HEK293 (cell line): ENCODE measurements at regions not wholly inside any gene's neighbourhood (a gene's known extent, or its start where the extent isn't known, plus 50 kb on each side); places are given as distances from the start of the nearest gene placed in this dataset.

ENCODE experiments used
- CTCF ChIA-PET: fragments of 350-600 bp; formaldehyde crosslinking; extraction: SDS; loops from one replicate; lab custom pipeline; 2021; ENCODE audit warnings: antibody characterized with exemption; lab: Yijun Ruan, JAX
- POLR2A ChIA-PET: fragments of 300-600 bp; formaldehyde crosslinking; extraction: SDS; loops from one replicate; lab custom pipeline; 2020; ENCODE audit warnings: antibody characterized with exemption, inconsistent platforms; lab: Yijun Ruan, JAX
- H3K27ac ChIP-seq: fragments of 200-500 bp; sonication (Bioruptor generic); 2 replicates; pipeline ENCODE4 v1.5.1; 2014; ENCODE audit warnings: low read depth, low read length, control low read depth, inconsistent platforms; ENCODE audit errors: extremely low read depth
- H3K36me3 ChIP-seq, 2 experiments: fragments of 200-500 bp in 1 of 2; sonication (Bioruptor generic) in 1 of 2; 1 replicate in 1 of 2; 2 replicates in 1 of 2; pipeline ENCODE4 v1.5.1; 2014 to 2017; ENCODE audit warnings: inconsistent platforms in 2 of 2, low read length in 2 of 2; ENCODE audit not compliant: control insufficient read depth in 2 of 2, insufficient read depth in 1 of 2
- H3K4me1 ChIP-seq: fragments of 200-500 bp; sonication (Bioruptor generic); 2 replicates; pipeline ENCODE4 v1.5.1; 2014; ENCODE audit warnings: mild to moderate bottlenecking, low read length, inconsistent platforms; ENCODE audit not compliant: control insufficient read depth, insufficient read depth
- H3K4me3 ChIP-seq: 2 replicates; pipeline ENCODE4 v1.5.1; 2011; ENCODE audit warnings: low read depth, mild to moderate bottlenecking, control low read depth, low read length, moderate library complexity
- H3K9me3 ChIP-seq: fragments of 200-500 bp; sonication (Bioruptor generic); 2 replicates; pipeline ENCODE4 v1.5.1; 2014; ENCODE audit warnings: low read depth, low read length, inconsistent platforms; ENCODE audit not compliant: control insufficient read depth, insufficient read depth
- MEIS1 ChIP-seq: sonication (generic); formaldehyde crosslinking; IDR thresholded peaks from 2 replicates; pipeline ENCODE4 v1.8.1; 2022; ENCODE audit warnings: missing genetic modification reagents, mild to moderate bottlenecking, borderline replicate concordance
- RBAK ChIP-seq: fragments of 450-650 bp; formaldehyde crosslinking; IDR thresholded peaks from 2 replicates; pipeline ENCODE4 v1.5.1; 2016; ENCODE audit warnings: missing biosample characterization, missing genetic modification characterization
- SCRT1 ChIP-seq: fragments of 450-650 bp; formaldehyde crosslinking; IDR thresholded peaks from 2 replicates; pipeline ENCODE4 v1.5.1; 2016; ENCODE audit warnings: missing biosample characterization, missing genetic modification characterization, borderline replicate concordance
- SETDB1 ChIP-seq: IDR thresholded peaks from one replicate; pipeline ENCODE4 v1.6.1; 2017; ENCODE audit warnings: mild to moderate bottlenecking, low read length, moderate library complexity, mixed read lengths; ENCODE audit not compliant: insufficient read length
- SP2 ChIP-seq: fragments of 450-650 bp; formaldehyde crosslinking; IDR thresholded peaks from 2 replicates; pipeline ENCODE4 v1.5.1; 2016; ENCODE audit warnings: missing biosample characterization, missing genetic modification characterization
- TRIM28 ChIP-seq: IDR thresholded peaks from 2 replicates; pipeline ENCODE4 v1.6.1; 2011; ENCODE audit warnings: low read length, control low read depth, borderline replicate concordance
- ZBTB17 ChIP-seq: fragments of 450-650 bp; formaldehyde crosslinking; IDR thresholded peaks from 2 replicates; pipeline ENCODE4 v1.5.1; 2016; ENCODE audit warnings: missing biosample characterization, missing genetic modification characterization
- ZBTB21 ChIP-seq: fragments of 450-650 bp; formaldehyde crosslinking; IDR thresholded peaks from 2 replicates; pipeline ENCODE4 v1.5.1; 2017; ENCODE audit warnings: missing biosample characterization, missing genetic modification characterization
- ZNF10 ChIP-seq: fragments of 450-650 bp; formaldehyde crosslinking; IDR thresholded peaks from 2 replicates; pipeline ENCODE4 v1.5.1; 2017; ENCODE audit warnings: missing biosample characterization, missing genetic modification characterization
- ZNF169 ChIP-seq: fragments of 450-650 bp; formaldehyde crosslinking; IDR thresholded peaks from 2 replicates; pipeline ENCODE4 v1.5.1; 2016; ENCODE audit warnings: missing biosample characterization, missing genetic modification characterization
- ZNF239 ChIP-seq: fragments of 450-650 bp; formaldehyde crosslinking; IDR thresholded peaks from 2 replicates; pipeline ENCODE4 v1.5.1; 2016; ENCODE audit warnings: missing biosample characterization, missing genetic modification characterization
- ZNF37A ChIP-seq: fragments of 450-650 bp; IDR thresholded peaks from 2 replicates; pipeline ENCODE4 v1.5.1; 2018; ENCODE audit warnings: missing biosample characterization, missing genetic modification characterization
- ZNF426 ChIP-seq: fragments of 450-650 bp; formaldehyde crosslinking; IDR thresholded peaks from 2 replicates; pipeline ENCODE4 v1.5.1; 2017; ENCODE audit warnings: missing biosample characterization, missing genetic modification characterization, mild to moderate bottlenecking, inconsistent platforms, moderate library complexity
- ZNF549 ChIP-seq: fragments of 450-650 bp; IDR thresholded peaks from 2 replicates; pipeline ENCODE4 v1.5.1; 2018; ENCODE audit warnings: missing biosample characterization, missing genetic modification characterization, mild to moderate bottlenecking, inconsistent platforms, moderate library complexity
- ZNF560 ChIP-seq: fragments of 450-650 bp; formaldehyde crosslinking; IDR thresholded peaks from 2 replicates; pipeline ENCODE4 v1.5.1; 2017; ENCODE audit warnings: missing biosample characterization, missing genetic modification characterization, borderline replicate concordance
- ZNF561 ChIP-seq: fragments of 450-650 bp; IDR thresholded peaks from 2 replicates; pipeline ENCODE4 v1.5.1; 2018; ENCODE audit warnings: missing biosample characterization, missing genetic modification characterization, borderline replicate concordance
- ZNF621 ChIP-seq: fragments of 450-650 bp; formaldehyde crosslinking; IDR thresholded peaks from 2 replicates; pipeline ENCODE4 v1.5.1; 2017; ENCODE audit warnings: missing biosample characterization, missing genetic modification characterization
- ZNF626 ChIP-seq: fragments of 450-650 bp; sonication (Bioruptor Pico); formaldehyde crosslinking; IDR thresholded peaks from 2 replicates; pipeline ENCODE4 v1.5.1; 2018; ENCODE audit warnings: missing biosample characterization, missing genetic modification characterization, inconsistent platforms
- ZNF670 ChIP-seq: fragments of 450-650 bp; formaldehyde crosslinking; IDR thresholded peaks from 2 replicates; pipeline ENCODE4 v1.5.1; 2016; ENCODE audit warnings: missing biosample characterization, missing genetic modification characterization, low read depth
- ZNF785 ChIP-seq: fragments of 450-650 bp; formaldehyde crosslinking; IDR thresholded peaks from 2 replicates; pipeline ENCODE4 v1.5.1; 2016; ENCODE audit warnings: missing biosample characterization, missing genetic modification characterization
- TF ChIP-seq, protein P1 (sequence below): IDR thresholded peaks from 2 replicates; pipeline ENCODE4 v1.6.1; 2011; ENCODE audit warnings: mild to moderate bottlenecking, low read depth, low read length, borderline replicate concordance
- TF ChIP-seq, protein P2 (sequence below): fragments of 450-650 bp; formaldehyde crosslinking; IDR thresholded peaks from 2 replicates; pipeline ENCODE4 v1.5.1; 2016; ENCODE audit warnings: missing biosample characterization, missing genetic modification characterization
- TF ChIP-seq, protein P3 (sequence below): fragments of 450-650 bp; formaldehyde crosslinking; IDR thresholded peaks from 2 replicates; pipeline ENCODE4 v1.5.1; 2017; ENCODE audit warnings: missing biosample characterization, missing genetic modification characterization
- TF ChIP-seq, protein P4 (sequence below): fragments of 450-650 bp; formaldehyde crosslinking; IDR thresholded peaks from 2 replicates; pipeline ENCODE4 v1.5.1; 2016; ENCODE audit warnings: missing biosample characterization, missing genetic modification characterization

DNA sequence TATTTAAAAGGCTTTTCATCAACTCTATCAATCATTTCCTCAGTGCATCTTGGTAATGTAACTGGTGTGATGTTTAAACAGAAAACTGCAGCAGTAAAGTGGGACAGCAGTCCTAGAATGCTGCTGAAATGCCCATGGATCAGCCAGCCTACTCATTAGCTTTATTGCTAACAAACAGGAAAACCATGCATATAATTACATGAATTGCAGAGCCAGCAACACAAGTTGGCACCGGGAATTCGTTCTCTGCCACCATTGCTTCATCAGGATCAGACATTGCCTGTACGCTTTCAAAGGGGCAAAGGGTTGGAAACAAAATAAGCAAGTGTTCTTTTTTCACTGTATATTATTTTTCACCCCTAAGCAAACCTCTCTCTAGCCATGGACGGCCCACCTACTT, 276.2 kb upstream of the LRRC7 start (continued):
- TF ChIP-seq ZNF426, result no peak
- no peak for TF ChIP-seq ZNF169 (tag by site-specific recombination)
- no peak for TF ChIP-seq ZNF626 (tag by site-specific recombination)

DNA sequence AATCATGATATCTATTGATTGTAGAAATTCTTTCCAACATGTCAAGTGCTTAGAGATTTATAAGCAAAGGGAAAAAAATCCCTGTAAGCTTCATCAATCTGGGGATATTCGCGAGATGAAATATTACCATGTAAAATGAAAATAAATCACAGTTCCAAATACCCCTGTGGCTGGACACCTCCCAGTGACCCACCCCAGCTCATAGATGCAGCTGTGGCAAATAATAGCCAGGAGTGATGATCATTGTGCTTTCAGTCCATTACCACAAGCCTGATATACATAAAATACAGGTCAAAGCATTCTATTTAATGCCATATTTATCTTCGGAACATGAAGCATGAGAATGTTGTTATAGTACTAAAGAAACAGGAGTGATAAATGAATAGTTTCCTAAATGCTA, 274.9 kb upstream of the LRRC7 start:
- no peak overlapping the region for H3K27ac ChIP-seq
- no peaks in the 10 kb centered on the region for H3K36me3 ChIP-seq
- no peaks in the 10 kb centered on the region for H3K9me3 ChIP-seq
- no peak overlapping the region for H3K4me3 ChIP-seq
- peaks cover 5% of the 10 kb centered on the region for H3K4me1 ChIP-seq
- CTCF ChIA-PET, result no interaction called here
- POLR2A ChIA-PET, result no interaction called here
- TF ChIP-seq ZNF37A (tag by site-specific recombination), result no peak
- no peak for TF ChIP-seq ZNF560 (tag by site-specific recombination)
- no peak for TF ChIP-seq ZNF670
- no peak for TF ChIP-seq ZNF561
- TF ChIP-seq SCRT1, result no peak
- no peak for TF ChIP-seq ZBTB21 (tag by site-specific recombination)
- no peak for TF ChIP-seq ZNF785 (tag by site-specific recombination)
- no peak for TF ChIP-seq SP2 (tag by site-specific recombination)
- no peak for TF ChIP-seq ZNF626 (tag by site-specific recombination)
- TF ChIP-seq ZNF549 (tag by site-specific recombination), result no peak
- TF ChIP-seq, protein P1, sequence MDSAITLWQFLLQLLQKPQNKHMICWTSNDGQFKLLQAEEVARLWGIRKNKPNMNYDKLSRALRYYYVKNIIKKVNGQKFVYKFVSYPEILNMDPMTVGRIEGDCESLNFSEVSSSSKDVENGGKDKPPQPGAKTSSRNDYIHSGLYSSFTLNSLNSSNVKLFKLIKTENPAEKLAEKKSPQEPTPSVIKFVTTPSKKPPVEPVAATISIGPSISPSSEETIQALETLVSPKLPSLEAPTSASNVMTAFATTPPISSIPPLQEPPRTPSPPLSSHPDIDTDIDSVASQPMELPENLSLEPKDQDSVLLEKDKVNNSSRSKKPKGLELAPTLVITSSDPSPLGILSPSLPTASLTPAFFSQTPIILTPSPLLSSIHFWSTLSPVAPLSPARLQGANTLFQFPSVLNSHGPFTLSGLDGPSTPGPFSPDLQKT, result no peak
- TF ChIP-seq ZNF10, result no peak
- TF ChIP-seq, protein P2, sequence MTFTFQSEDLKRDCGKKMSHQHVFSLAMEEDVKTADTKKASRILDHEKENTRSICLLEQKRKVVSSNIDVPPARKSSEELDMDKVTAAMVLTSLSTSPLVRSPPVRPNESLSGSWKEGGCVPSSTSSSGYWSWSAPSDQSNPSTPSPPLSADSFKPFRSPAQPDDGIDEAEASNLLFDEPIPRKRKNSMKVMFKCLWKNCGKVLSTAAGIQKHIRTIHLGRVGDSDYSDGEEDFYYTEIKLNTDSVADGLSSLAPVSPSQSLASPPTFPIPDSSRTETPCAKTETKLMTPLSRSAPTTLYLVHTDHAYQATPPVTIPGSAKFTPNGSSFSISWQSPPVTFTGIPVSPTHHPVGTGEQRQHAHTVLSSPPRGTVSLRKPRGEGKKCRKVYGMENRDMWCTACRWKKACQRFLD (tag by site-specific recombination), result no peak
- no peak for TF ChIP-seq ZBTB17 (tag by site-specific recombination)
- TF ChIP-seq, all 188 proteins: peak for 0

DNA sequence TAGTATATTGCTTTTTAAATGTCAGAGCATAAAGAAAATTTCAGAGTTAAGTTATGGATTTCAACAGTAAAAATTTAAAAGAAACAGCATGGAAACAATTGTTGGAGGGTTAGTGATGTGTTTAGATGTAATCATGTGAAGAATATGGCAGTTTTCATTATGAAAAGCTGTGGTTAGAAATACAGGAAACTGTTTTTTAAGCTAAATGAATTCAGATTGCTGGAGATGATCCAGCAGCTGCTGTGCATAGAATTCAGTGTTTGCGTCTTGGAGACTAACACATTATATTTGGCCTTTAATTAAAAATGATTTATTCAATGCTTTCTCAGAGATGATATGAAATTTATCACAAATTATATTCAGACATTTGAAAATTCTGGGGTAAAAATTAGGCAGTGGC, 273.6 kb upstream of the LRRC7 start:
- Histone ChIP-seq H3K9me3 (no peaks in the 10 kb centered on the region), H3K36me3 (no peaks in the 10 kb centered on the region), H3K27ac (no peak overlapping the region), H3K4me3 (no peak overlapping the region), H3K4me1 (peaks cover 5% of the 10 kb centered on the region)
- TF ChIP-seq SETDB1, result no peak
- ChIA-PET CTCF (no interaction called here), POLR2A (no interaction called here)

DNA sequence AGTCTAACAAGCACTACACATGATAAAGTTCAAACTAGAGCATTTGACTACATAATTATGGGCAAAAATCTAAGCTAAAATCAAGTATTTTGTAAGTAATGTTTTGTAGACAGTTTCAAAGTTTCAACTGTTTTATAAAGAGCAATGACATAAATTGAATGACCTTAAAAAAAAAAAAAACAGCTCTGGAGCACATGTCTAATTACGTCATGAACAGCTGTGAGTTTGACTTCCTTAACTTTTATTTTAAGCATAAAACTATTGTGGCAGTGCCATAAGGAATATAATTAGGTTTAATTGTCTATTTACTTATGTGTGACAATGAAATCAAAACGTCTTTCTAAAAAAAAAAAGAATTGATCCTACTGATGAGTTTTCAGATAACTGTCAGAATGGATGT, 272.5 kb upstream of the LRRC7 start:
- no peaks in the 10 kb centered on the region for H3K36me3 ChIP-seq
- TF ChIP-seq ZNF239 (tag by site-specific recombination) (no peak), TRIM28 (no peak), RBAK (tag by site-specific recombination) (no peak), ZNF621 (no peak), MEIS1 (CRISPR knock-in tag) (no peak)
- TF ChIP-seq, protein P3, sequence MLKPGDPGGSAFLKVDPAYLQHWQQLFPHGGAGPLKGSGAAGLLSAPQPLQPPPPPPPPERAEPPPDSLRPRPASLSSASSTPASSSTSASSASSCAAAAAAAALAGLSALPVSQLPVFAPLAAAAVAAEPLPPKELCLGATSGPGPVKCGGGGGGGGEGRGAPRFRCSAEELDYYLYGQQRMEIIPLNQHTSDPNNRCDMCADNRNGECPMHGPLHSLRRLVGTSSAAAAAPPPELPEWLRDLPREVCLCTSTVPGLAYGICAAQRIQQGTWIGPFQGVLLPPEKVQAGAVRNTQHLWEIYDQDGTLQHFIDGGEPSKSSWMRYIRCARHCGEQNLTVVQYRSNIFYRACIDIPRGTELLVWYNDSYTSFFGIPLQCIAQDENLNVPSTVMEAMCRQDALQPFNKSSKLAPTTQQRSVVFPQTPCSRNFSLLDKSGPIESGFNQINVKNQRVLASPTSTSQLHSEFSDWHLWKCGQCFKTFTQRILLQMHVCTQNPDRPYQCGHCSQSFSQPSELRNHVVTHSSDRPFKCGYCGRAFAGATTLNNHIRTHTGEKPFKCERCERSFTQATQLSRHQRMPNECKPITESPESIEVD (tag by site-specific recombination), result no peak
- TF ChIP-seq, protein P4, sequence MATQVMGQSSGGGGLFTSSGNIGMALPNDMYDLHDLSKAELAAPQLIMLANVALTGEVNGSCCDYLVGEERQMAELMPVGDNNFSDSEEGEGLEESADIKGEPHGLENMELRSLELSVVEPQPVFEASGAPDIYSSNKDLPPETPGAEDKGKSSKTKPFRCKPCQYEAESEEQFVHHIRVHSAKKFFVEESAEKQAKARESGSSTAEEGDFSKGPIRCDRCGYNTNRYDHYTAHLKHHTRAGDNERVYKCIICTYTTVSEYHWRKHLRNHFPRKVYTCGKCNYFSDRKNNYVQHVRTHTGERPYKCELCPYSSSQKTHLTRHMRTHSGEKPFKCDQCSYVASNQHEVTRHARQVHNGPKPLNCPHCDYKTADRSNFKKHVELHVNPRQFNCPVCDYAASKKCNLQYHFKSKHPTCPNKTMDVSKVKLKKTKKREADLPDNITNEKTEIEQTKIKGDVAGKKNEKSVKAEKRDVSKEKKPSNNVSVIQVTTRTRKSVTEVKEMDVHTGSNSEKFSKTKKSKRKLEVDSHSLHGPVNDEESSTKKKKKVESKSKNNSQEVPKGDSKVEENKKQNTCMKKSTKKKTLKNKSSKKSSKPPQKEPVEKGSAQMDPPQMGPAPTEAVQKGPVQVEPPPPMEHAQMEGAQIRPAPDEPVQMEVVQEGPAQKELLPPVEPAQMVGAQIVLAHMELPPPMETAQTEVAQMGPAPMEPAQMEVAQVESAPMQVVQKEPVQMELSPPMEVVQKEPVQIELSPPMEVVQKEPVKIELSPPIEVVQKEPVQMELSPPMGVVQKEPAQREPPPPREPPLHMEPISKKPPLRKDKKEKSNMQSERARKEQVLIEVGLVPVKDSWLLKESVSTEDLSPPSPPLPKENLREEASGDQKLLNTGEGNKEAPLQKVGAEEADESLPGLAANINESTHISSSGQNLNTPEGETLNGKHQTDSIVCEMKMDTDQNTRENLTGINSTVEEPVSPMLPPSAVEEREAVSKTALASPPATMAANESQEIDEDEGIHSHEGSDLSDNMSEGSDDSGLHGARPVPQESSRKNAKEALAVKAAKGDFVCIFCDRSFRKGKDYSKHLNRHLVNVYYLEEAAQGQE (tag by site-specific recombination), result no peak
- no peak overlapping the region for H3K4me3 ChIP-seq
- ChIA-PET POLR2A (no interaction called here), CTCF (no interaction called here)
- peaks cover 3% of the 10 kb centered on the region; the same call in 1 of the 2 replicates for H3K4me1 ChIP-seq
- H3K27ac ChIP-seq, result no peak overlapping the region
- no peaks in the 10 kb centered on the region for H3K9me3 ChIP-seq
